Left ventricle myocardium inferior (tissue), 1 donor: ENCODE measurements at regions not wholly inside any gene's neighbourhood (a gene's known extent, or its start where the extent isn't known, plus 50 kb on each side); places are given as distances from the start of the nearest gene placed in this dataset.

ENCODE experiments used
- DNase-seq: peaks from one replicate; pipeline ENCODE4 v3.0.0-alpha.2; 2020
- H3K27ac ChIP-seq: fragments of 200-600 bp; replicated peaks from 2 replicates; pipeline ENCODE4 v1.8.0; 2021
- H3K27me3 ChIP-seq: fragments of 200-600 bp; 2 replicates; pipeline ENCODE4 v1.8.0; 2021; ENCODE audit warnings: low read depth
- H3K36me3 ChIP-seq: fragments of 200-600 bp; 2 replicates; pipeline ENCODE4 v1.8.0; 2021
- H3K4me1 ChIP-seq: fragments of 200-600 bp; 2 replicates; pipeline ENCODE4 v1.8.0; 2021
- H3K4me3 ChIP-seq: fragments of 200-600 bp; 2 replicates; pipeline ENCODE4 v1.8.0; 2021; ENCODE audit warnings: mild to moderate bottlenecking, moderate library complexity
- H3K9me3 ChIP-seq: fragments of 200-600 bp; replicated peaks from 2 replicates; pipeline ENCODE4 v1.8.0; 2021
- intact Hi-C: fragments of 100-400 bp; cut with micrococcal nuclease; formaldehyde crosslinking; loops from one replicate; pipeline ENCODE4 v1.11.0; 2022
- TF ChIP-seq, protein P1 (sequence below): fragments of 200-600 bp; IDR thresholded peaks from 2 replicates; pipeline ENCODE4 v1.8.0; 2021; ENCODE audit warnings: antibody characterized with exemption, mild to moderate bottlenecking, borderline replicate concordance
- donor health status: DM: no; HTN: yes; CAD: no; lungs with severe emphysema.

DNA sequence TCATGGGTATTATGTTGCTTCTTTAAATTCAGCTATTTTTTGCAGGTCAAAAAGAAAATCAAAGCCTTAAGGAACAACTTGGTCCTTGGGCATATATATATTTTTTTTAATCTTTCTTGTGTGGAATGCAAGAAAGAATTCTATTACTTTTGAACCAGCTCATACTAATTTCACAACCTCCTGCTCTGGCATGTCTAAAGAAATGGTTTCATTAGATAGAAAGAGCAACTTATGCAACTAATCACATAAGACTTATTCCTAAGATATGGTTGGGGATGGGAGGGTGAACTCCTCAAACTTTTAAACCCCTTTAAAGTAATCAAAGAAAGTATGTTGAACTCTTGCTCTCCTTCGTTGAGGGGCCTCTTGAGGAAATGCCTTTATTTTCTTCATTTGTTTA, 114.9 kb downstream of the GMNC start:
- H3K27me3 ChIP-seq, result no peaks in the 10 kb centered on the region
- no peaks in the 10 kb centered on the region for H3K36me3 ChIP-seq
- H3K4me3 ChIP-seq, result no peak overlapping the region
- no peak for DNase-seq
- TF ChIP-seq, protein P1, sequence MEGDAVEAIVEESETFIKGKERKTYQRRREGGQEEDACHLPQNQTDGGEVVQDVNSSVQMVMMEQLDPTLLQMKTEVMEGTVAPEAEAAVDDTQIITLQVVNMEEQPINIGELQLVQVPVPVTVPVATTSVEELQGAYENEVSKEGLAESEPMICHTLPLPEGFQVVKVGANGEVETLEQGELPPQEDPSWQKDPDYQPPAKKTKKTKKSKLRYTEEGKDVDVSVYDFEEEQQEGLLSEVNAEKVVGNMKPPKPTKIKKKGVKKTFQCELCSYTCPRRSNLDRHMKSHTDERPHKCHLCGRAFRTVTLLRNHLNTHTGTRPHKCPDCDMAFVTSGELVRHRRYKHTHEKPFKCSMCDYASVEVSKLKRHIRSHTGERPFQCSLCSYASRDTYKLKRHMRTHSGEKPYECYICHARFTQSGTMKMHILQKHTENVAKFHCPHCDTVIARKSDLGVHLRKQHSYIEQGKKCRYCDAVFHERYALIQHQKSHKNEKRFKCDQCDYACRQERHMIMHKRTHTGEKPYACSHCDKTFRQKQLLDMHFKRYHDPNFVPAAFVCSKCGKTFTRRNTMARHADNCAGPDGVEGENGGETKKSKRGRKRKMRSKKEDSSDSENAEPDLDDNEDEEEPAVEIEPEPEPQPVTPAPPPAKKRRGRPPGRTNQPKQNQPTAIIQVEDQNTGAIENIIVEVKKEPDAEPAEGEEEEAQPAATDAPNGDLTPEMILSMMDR, result no peak
- no peaks in the 10 kb centered on the region for H3K9me3 ChIP-seq
- intact Hi-C loops, result no loop called here
- H3K4me1 ChIP-seq, result no peaks in the 10 kb centered on the region
- no peak overlapping the region for H3K27ac ChIP-seq

DNA sequence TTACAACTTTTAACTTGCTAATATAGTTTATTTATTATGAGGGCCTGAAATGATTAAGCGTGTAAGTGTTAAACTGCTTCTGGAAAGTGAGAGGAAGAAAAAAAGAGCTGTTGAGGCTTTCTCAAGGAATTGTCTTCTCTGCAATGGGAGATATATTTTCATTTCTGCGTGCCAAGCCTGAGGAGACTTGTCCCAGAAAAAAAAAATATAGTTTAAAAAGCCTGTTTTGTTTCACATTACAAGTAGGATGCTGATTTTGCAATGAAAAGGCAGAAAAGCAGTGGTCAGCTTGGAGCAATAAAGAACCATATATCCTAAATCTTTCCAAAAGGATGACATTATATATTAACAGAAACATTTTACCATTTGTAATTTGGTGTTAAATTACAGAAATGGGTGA, 115.5 kb downstream of the GMNC start:
- no peak overlapping the region for H3K4me3 ChIP-seq
- H3K9me3 ChIP-seq, result no peaks in the 10 kb centered on the region
- H3K27ac ChIP-seq, result no peak overlapping the region
- DNase-seq, result no peak
- no peaks in the 10 kb centered on the region for H3K27me3 ChIP-seq
- no peaks in the 10 kb centered on the region for H3K4me1 ChIP-seq
- no peaks in the 10 kb centered on the region for H3K36me3 ChIP-seq
- intact Hi-C loops, result no loop called here
- TF ChIP-seq, protein P1, result no peak

DNA sequence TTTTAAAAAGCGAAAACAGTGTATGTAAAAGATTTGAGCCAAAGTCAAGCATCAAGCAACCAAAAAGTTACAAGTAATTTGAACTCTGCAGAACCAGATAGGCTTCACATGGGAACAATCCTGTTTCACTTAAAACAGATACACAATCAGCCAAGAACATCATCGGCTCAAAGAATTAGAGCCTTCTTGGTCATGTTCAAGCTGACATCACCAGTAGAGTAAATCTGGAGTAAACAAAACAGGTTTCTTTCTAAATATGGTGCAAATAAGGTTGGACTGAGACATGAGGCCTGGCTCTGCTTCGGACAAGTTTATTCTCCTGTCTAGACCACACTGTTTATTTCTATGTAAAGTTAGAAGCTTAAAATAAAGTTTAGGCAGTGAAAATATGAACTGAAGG, 116.0 kb downstream of the GMNC start:
- Histone ChIP-seq H3K27me3 (no peaks in the 10 kb centered on the region), H3K4me3 (no peak overlapping the region), H3K27ac (no peak overlapping the region), H3K36me3 (no peaks in the 10 kb centered on the region), H3K4me1 (no peaks in the 10 kb centered on the region), H3K9me3 (no peaks in the 10 kb centered on the region)
- no peak for DNase-seq
- intact Hi-C loops, result no loop called here
- TF ChIP-seq, protein P1, result no peak

DNA sequence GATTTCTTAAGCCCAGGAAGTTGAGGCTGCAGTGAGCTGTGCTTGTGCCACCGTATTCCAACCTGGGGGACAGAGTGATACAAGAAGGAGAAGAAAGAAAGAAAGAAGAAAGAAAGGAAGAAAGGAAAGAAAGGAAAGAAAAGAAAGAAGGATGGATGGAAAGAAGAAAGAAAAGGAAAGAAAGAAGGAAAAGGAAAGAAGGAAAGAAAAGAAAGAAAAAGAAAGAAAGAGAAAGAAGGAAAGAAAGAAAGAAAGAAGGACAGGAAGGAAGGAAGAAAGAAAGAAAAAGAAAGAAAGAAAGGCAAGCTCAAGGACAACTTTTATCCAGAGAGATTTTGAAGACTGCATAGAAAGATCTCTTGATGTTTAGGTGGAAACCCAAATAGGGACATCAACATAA, 120.7 kb downstream of the GMNC start:
- DNase-seq, result no peak
- Histone ChIP-seq H3K36me3 (no peaks in the 10 kb centered on the region), H3K27me3 (no peaks in the 10 kb centered on the region), H3K9me3 (no peaks in the 10 kb centered on the region), H3K4me3 (no peak overlapping the region), H3K27ac (no peak overlapping the region), H3K4me1 (no peaks in the 10 kb centered on the region)
- intact Hi-C loops, result no loop called here
- TF ChIP-seq, protein P1, result no peak

DNA sequence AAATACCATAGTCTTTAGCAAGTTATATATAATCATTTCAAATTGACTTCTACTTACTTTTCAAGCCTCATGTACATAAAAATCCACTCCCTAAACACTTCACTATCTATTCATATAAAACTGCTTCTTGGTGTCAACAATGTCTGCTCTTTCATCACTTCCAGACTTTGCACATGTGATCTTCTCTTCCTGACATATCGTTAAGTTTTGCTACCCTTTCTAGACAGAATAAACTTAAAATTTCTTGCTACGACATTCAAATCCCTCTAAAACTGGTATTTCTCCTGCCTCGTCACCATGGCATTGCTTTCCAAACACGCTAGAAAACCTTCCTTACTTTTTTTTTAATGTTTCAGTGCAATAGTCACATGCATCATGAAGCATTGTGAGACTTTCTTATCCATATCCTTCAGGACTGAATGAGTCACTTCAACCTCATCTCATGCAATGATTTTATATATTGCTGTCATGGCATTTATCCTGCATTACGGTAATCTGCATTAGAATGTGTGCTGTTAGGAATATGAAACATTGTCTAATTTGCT, 122.8 kb downstream of the GMNC start:
- H3K27ac ChIP-seq, result no peak overlapping the region
- no peaks in the 10 kb centered on the region for H3K9me3 ChIP-seq
- no peak overlapping the region for H3K4me3 ChIP-seq
- TF ChIP-seq, protein P1, result no peak
- H3K27me3 ChIP-seq, result no peaks in the 10 kb centered on the region
- H3K36me3 ChIP-seq, result no peaks in the 10 kb centered on the region
- intact Hi-C loops, result no loop called here
- DNase-seq, result no peak
- no peaks in the 10 kb centered on the region for H3K4me1 ChIP-seq

DNA sequence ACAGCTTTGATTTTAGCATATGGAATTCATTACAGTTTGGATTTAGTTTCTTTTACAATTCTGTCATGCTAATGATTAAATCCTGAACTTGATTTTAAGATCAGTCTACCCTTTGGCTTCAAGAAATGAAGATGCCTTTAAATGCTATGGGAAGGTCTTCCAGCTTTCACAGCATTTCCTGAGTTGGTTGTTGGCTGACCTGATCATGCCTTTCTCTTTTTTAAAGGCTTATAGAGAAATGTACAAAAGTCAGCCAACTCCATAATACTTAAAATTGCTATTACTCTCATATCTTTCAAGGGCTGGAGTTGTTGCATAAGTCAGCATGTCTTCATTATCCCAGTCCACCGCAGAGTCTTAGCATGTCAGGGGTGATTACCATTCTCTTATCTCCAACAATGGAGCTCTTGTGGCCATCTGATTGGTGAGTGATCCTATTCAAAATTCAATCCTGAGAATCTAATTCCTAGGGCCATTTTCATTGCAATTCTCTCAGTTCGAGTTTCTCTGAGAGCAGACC, 123.8 kb downstream of the GMNC start:
- DNase-seq, result no peak
- H3K9me3 ChIP-seq, result no peaks in the 10 kb centered on the region
- TF ChIP-seq, protein P1, result no peak
- no peaks in the 10 kb centered on the region for H3K36me3 ChIP-seq
- no peaks in the 10 kb centered on the region for H3K4me1 ChIP-seq
- no peak overlapping the region for H3K4me3 ChIP-seq
- intact Hi-C loops, result no loop called here
- no peak overlapping the region for H3K27ac ChIP-seq
- no peaks in the 10 kb centered on the region for H3K27me3 ChIP-seq
